NCI-H1048 (cell line): ENCODE measurements at regions not wholly inside any gene's neighbourhood (a gene's known extent, or its start where the extent isn't known, plus 50 kb on each side); places are given as distances from the start of the nearest gene placed in this dataset.
A peak's percentile ranks its signal among the peaks of the same experiment; 100 is the strongest.
"Not testable (repeated sequence)": the region's sequence is repeated elsewhere in the genome, so short reads cannot be mapped to it uniquely, and the experiment has no call there.

Source experiments
- DNase-seq: peaks from one replicate; lab custom pipeline; 2025; lab: John Stamatoyannopoulos, UW

GRCh38 chr3:76527773-76528172, 512.1 kb upstream of the ROBO2 start:
- no peak for DNase-seq

- no peak for DNase-seq
Measured at GRCh38 chr3:76532158-76532822, 507.6 kb upstream of the ROBO2 start.

GRCh38 chr3:76533710-76534109, 506.2 kb upstream of the ROBO2 start:
- DNase-seq, result not testable (repeated sequence)

GRCh38 chr3:76537857-76538256, 502.0 kb upstream of the ROBO2 start:
- DNase-seq, result not testable (repeated sequence)

GRCh38 chr3:76547674-76548073, 492.2 kb upstream of the ROBO2 start:
- no peak for DNase-seq

GRCh38 chr3:76550522-76551201, 489.2 kb upstream of the ROBO2 start:
- DNase-seq, result no peak

GRCh38 chr3:76551739-76552138, 488.2 kb upstream of the ROBO2 start:
- no peak for DNase-seq

- DNase-seq, result no peak
Measured at GRCh38 chr3:76552653-76553052, 487.2 kb upstream of the ROBO2 start.

- DNase-seq, result no peak
Measured at GRCh38 chr3:76554707-76555106, 485.2 kb upstream of the ROBO2 start.

GRCh38 chr3:76561494-76562236, 478.2 kb upstream of the ROBO2 start:
- peak; percentile 51 for DNase-seq

GRCh38 chr3:76565496-76566210, 474.2 kb upstream of the ROBO2 start:
- no peak for DNase-seq

- no peak for DNase-seq
Measured at GRCh38 chr3:76566211-76566534, 473.7 kb upstream of the ROBO2 start.

- DNase-seq, result no peak
Measured at GRCh38 chr3:76566904-76567303, 473.0 kb upstream of the ROBO2 start.

- DNase-seq, result no peak
Measured at GRCh38 chr3:76570436-76571057, 469.4 kb upstream of the ROBO2 start.

- DNase-seq, result no peak
Measured at GRCh38 chr3:76576201-76576600, 463.7 kb upstream of the ROBO2 start.

GRCh38 chr3:76582098-76582497, 457.8 kb upstream of the ROBO2 start:
- no peak for DNase-seq

- DNase-seq, result no peak
Measured at GRCh38 chr3:76582632-76583378, 457.1 kb upstream of the ROBO2 start.

- DNase-seq, result no peak
Measured at GRCh38 chr3:76585794-76586392, 454.0 kb upstream of the ROBO2 start.

GRCh38 chr3:76586471-76586870, 453.4 kb upstream of the ROBO2 start:
- DNase-seq, result no peak

- DNase-seq, result no peak
Measured at GRCh38 chr3:76610150-76610549, 429.7 kb upstream of the ROBO2 start.

GRCh38 chr3:76615719-76616118, 424.2 kb upstream of the ROBO2 start:
- DNase-seq, result no peak
